MM.1S (cell line): ENCODE measurements at regions not wholly inside any gene's neighbourhood (a gene's known extent, or its start where the extent isn't known, plus 50 kb on each side); places are given as distances from the start of the nearest gene placed in this dataset.

Experiments used
- EZH2 ChIP-seq: fragments of 300-600 bp; sonication (generic); optimal IDR thresholded peaks from 2 replicates; pipeline ENCODE3; 2017; ENCODE audit warnings: low read depth, mild to moderate bottlenecking, antibody characterized with exemption, low read length, mixed read lengths
- EZH2phosphoT487 ChIP-seq: fragments of 300-600 bp; sonication (generic); IDR thresholded peaks from 2 replicates; pipeline ENCODE4 v1.6.1; 2018; ENCODE audit warnings: antibody characterized with exemption, low read length
- TF ChIP-seq, protein P1 (sequence below): fragments of 300-600 bp; sonication (generic); IDR thresholded peaks from 2 replicates; pipeline ENCODE4 v1.5.1; 2016; ENCODE audit warnings: antibody characterized with exemption, low read length, mixed read lengths

- TF ChIP-seq, protein P1, sequence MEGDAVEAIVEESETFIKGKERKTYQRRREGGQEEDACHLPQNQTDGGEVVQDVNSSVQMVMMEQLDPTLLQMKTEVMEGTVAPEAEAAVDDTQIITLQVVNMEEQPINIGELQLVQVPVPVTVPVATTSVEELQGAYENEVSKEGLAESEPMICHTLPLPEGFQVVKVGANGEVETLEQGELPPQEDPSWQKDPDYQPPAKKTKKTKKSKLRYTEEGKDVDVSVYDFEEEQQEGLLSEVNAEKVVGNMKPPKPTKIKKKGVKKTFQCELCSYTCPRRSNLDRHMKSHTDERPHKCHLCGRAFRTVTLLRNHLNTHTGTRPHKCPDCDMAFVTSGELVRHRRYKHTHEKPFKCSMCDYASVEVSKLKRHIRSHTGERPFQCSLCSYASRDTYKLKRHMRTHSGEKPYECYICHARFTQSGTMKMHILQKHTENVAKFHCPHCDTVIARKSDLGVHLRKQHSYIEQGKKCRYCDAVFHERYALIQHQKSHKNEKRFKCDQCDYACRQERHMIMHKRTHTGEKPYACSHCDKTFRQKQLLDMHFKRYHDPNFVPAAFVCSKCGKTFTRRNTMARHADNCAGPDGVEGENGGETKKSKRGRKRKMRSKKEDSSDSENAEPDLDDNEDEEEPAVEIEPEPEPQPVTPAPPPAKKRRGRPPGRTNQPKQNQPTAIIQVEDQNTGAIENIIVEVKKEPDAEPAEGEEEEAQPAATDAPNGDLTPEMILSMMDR, result no peak
- no peak for TF ChIP-seq EZH2
- TF ChIP-seq EZH2phosphoT487, result no peak
These were observed 215.5 kb upstream of the HTR2A start for GRCh38 chr13:47112205-47112902.
